GM18519 (cell line): ENCODE measurements at regions not wholly inside any gene's neighbourhood (a gene's known extent, or its start where the extent isn't known, plus 50 kb on each side); places are given as distances from the start of the nearest gene placed in this dataset.

Experiments
- ATAC-seq: cut with Tn5 transposase; IDR thresholded peaks from one replicate; pipeline ENCODE4 v1.9.1; 2021; ENCODE audit warnings: mild to moderate bottlenecking, moderate library complexity; ENCODE audit not compliant: unreplicated experiment, low FRiP score

DNA sequence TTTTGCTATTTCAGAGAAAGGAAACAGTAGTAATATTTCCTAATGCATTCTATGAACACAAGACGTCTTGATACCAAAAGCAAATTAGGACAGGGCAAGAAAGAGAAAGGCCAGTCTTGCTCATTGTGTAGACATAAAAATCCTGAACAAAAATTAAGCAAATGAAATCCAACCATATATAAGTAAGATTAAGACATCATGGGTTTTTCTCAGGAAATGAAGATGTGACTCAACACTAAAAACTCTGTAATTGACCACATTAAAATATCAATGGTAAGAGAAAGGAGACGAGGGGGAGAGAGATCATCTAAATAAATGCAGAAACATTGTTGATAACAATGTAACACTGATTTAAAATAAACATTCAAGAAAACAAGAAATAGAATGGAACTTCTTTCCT, 205.4 kb downstream of the SOD2 start:
- no peak for ATAC-seq

- no peak for ATAC-seq
Measured at GRCh38 chr6:159483259-159483658, 209.8 kb downstream of the SOD2 start.

- ATAC-seq, result no peak
Measured at GRCh38 chr6:159481897-159482296, 211.1 kb downstream of the SOD2 start.

- ATAC-seq, result no peak
Measured at GRCh38 chr6:159480471-159480870, 212.6 kb downstream of the SOD2 start.

DNA sequence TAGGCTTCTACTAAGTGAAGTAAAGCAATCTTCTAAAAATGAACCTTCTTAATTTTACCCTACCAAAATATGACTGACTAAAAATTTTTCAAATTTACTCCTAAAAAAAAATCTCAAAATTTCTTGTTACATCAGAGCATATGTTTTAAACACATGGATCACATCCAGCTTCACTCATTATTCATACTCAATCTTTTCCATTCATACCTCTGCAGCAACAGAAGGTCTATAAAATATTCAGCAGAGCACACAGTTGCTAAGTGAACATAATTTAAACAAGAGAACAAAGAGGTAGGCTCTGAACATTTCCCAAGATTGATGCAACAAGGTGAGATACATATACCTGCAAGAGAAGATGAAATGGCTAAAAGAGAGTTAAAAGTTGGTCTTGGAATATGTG, 213.9 kb downstream of the SOD2 start:
- no peak for ATAC-seq

GRCh38 chr6:159473475-159474263, 219.4 kb downstream of the SOD2 start:
- ATAC-seq, result no peak

GRCh38 chr6:159470397-159470796, 222.6 kb downstream of the SOD2 start:
- ATAC-seq, result no peak

DNA sequence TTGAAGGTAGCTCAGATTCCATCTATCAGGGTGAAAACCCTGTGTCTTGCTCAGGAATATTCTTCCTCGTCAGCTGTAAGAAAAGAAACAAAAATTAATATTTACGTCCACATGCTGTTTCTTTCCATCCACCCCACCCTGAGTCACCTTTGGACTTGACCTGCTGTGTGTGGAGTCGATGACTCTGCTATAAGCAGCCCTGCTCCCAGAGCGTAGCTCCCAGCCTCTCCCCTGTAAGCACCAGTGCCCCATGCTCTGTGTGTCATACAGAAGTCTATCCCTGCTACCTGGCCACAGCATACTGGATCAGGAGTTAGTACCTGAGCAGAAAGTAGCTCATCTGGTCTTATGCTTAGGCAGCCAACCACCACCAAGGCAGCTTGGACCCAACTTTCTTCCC, 223.6 kb downstream of the SOD2 start:
- ATAC-seq, result no peak

GRCh38 chr6:159468994-159469393, 224.0 kb downstream of the SOD2 start:
- no peak for ATAC-seq

- ATAC-seq, result peak; percentile 93
Measured at GRCh38 chr6:159467473-159468041, 225.5 kb downstream of the SOD2 start.

- no peak for ATAC-seq
Measured at GRCh38 chr6:159466926-159467325, 226.1 kb downstream of the SOD2 start.

GRCh38 chr6:159464816-159465215, 228.2 kb downstream of the SOD2 start:
- no peak for ATAC-seq

DNA sequence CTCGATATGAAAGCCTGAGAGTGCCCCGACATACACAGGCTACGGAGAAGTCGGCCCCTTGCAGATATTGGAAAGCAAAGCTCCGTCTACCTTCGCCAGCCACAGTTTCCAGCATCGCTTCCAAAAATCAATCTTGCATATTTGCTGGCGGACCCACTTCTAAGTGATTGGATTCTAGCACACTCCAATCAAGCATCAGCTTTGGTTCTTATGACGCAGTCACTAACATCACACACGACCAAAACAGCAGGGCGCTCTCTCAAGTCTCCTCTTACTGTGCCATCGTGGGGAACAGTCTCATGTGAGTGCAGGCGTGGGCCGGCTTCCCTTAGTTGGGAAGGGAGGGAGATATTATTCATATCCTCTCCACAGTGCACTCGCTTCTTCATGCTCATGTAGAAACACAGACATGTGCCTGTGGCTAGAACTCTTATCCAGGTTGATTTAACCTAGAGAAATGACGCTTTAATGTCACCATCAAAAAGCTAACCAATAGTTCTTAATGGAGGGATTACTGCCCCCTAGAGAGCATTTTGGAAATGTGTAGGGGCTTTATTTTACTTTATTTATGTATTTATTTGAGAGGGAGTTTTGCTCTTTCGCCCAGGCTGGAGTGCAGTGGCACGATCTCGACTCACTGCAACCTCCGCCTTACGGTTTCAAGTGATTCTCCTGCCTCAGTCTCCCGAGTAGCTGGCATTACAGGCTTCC, 229.8 kb downstream of the SOD2 start:
- ATAC-seq, result no peak

- ATAC-seq, result peak; percentile 3
Measured at GRCh38 chr6:159462431-159462830, 230.6 kb downstream of the SOD2 start.

DNA sequence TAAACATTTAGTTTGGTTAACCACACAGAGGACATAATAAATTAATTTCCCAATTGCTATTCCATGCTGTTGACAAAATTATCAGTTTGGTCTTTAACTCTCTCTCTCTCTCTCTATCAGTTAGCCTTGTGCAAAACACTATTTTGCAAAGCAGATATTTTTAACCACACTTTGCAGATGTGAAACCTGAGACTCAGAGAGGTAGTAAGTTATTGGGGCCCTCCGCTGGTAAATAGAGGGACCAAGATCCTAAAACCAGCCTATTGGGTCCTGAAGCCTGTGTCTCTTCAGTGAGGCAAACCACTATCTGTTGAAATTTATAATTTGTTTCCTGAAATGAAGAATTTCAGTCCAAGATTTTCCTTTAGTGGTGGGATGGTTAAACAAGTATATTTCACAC, 231.0 kb downstream of the SOD2 start:
- ATAC-seq, result peak; percentile 97

GRCh38 chr6:159461266-159461665, 231.8 kb downstream of the SOD2 start:
- ATAC-seq, result no peak

DNA sequence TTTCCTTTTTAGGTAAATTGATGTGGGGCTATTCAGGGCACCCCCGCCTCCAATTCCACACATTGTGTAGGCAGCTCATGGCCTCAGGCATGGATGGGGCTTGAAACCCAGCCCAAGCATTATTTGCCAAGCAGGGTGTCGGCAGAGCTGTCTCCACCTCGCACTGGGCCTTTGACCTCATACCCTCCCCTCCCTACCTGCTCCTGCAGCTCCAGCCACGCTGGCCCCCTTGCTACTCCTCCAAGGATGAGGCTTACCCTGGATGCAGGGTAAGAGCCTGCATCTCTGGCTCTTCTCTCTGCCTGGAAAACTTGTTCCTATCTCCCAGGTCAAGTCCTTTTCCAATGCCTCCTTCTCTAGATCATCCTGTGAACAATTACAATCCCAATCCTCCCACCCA, 232.6 kb downstream of the SOD2 start:
- ATAC-seq, result no peak

DNA sequence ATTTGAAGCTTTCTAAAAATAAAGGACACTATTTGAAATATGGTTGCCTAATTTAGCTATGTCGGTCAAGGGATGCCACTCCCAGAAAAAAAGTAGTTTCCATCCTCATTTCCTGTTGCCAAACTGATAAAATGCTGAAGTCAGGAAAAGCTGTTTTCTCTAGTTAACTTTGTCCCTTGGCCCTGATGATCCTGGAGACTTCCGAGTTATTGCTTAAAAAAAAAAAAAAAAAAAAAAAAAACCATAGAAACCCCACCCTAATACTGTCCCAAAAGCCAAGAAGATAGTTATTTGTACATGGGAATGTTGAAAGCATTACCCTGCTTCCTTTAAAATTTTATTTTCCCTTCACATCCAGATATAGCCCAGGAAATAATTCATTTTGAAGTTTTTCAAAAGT, 236.7 kb downstream of the SOD2 start:
- ATAC-seq, result no peak

GRCh38 chr6:159455700-159456274, 237.3 kb downstream of the SOD2 start:
- no peak for ATAC-seq

- no peak for ATAC-seq
Measured at GRCh38 chr6:159450815-159451465, 242.1 kb downstream of the SOD2 start.

DNA sequence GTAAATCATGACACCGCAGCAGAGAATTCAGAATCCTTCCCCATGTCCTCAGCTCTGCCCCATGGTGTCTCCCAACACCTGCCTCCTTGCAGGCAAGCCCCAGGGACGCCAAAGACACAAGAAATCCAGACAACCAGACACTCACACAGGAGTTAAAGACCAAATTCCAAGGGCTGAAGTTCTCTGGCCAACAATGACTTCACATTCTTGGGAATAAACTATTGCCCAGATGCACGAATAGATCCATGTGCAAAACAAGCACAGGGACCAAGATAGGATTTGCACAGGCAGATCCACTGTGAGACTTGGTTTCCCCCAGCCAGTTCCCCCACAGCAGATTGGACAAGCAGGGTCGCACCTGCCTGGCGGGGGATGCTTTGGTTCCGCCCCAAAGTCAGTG, 246.7 kb downstream of the SOD2 start:
- ATAC-seq, result no peak
